ENCODE measurements at regions not wholly inside any gene's neighbourhood (a gene's known extent, or its start where the extent isn't known, plus 50 kb on each side); places are given as distances from the start of the nearest gene placed in this dataset.
"Not testable (repeated sequence)": the region's sequence is repeated elsewhere in the genome, so short reads cannot be mapped to it uniquely, and the experiment has no call there.

GRCh38 chr5:130996720-130997119 is 168.3 kb downstream of the HINT1 start:
- TF ChIP-seq, protein P1, sequence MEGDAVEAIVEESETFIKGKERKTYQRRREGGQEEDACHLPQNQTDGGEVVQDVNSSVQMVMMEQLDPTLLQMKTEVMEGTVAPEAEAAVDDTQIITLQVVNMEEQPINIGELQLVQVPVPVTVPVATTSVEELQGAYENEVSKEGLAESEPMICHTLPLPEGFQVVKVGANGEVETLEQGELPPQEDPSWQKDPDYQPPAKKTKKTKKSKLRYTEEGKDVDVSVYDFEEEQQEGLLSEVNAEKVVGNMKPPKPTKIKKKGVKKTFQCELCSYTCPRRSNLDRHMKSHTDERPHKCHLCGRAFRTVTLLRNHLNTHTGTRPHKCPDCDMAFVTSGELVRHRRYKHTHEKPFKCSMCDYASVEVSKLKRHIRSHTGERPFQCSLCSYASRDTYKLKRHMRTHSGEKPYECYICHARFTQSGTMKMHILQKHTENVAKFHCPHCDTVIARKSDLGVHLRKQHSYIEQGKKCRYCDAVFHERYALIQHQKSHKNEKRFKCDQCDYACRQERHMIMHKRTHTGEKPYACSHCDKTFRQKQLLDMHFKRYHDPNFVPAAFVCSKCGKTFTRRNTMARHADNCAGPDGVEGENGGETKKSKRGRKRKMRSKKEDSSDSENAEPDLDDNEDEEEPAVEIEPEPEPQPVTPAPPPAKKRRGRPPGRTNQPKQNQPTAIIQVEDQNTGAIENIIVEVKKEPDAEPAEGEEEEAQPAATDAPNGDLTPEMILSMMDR (conservative IDR thresholded peaks at IDR 0.05; ENCODE audit: low read length) = not testable (repeated sequence)
- not testable (repeated sequence) for TF ChIP-seq EZH2phosphoT487 (IDR thresholded peaks at IDR 0.05; ENCODE audit: borderline replicate concordance)
